NCI-H1436 treated with DMSO at 0.1 percent for 48 hours (cell line): ENCODE measurements at regions not wholly inside any gene's neighbourhood (a gene's known extent, or its start where the extent isn't known, plus 50 kb on each side); places are given as distances from the start of the nearest gene placed in this dataset.

Experiments
- DNase-seq: peaks from one replicate; lab custom pipeline; 2025; lab: John Stamatoyannopoulos, UW

DNA sequence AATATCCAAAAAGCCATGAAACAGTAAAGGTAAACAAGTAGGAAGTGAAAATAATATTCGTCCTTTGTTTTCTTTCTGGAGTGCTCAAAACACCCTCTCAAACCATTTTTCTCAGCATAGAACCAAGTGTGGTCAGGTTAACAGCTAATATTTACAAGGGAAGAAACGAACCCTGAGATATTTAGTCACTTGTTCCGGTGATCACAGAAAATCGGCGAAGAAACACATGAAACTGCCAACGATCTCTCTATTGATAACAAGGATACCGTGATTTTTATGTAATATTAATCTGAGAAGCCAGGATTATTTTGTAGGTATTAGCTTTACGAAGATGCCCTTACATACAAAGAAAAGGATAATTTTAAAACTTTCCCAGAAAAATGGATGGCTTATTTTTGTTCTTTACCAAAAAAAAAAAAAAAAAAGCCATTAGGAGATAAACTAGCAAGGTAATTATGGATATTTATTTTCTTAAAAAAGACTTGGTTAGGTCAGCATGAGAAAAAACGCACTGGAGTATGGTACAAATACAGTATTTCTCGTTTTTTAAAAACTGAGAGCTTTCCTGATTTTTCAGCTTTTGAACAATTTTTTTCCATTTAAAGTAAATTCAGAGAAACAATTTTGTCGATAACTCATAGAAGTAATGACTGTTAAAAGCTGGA lies 107.3 kb upstream of the HNRNPU start:
- DNase-seq = no peak

DNA sequence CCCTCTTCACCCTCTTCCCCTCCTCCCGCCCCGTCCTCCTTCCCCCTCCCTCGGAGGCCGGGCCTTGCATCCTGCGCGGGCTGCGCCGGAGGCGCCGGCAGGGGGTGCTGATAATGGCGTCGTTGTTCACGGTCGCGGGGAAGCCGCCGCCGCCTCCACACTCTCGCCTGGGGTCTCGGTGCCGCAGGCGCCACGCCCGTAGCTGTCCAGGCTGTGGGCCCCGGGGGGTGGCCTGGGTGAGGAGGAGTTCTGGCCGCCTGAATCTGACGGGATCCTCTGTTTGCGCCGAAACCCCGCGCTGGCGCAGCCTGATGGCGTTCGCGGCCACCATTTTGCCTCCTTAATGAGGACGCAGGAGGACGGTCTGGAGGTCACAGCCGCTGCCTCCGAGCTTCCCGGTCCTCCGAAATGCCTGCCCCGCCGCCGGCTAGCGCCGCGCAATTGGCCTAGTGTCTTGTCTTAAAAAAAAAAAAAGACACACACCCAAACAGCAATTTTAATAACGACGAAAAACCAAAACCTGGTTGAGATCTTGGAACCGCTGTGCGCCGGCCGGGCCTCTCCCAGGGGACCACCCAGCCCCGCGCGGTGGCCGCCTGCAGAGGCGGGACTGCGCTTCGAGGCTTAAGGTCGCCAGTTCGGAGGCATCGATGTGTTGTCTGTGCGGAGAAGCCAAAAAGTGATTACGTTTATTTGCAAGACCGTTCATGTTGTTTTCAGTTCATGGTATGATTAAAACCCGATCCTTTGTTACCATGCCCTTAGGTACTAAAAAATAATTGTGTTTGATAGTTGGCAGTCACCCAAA lies 106.6 kb upstream of the HNRNPU start:
- peak; percentile 85 for DNase-seq

DNA sequence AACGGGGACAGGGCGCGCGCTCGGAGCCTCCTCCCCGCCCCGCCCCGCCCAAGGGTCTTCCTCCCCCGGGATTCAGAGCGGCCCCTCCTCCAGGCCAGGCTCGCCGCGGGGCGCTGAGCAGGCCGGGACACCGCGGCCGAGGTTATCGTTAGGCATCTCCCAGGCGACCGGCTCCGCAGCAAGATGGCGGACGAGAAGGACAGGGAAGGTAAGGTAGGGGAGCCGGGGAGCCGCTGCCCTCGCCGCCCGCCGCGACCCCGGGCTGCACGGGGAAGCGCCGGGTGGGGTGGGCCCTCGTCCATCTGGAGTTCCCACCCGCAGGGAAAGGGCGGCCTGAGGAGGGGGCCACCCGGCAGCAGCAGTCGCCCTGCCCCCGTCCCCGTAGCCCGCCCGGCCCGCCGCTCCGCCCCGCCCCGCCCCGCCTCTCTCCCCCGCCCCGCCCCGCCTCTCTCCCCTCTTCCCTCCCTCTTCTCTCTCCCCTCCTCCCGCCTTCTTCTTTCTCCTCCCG lies 105.9 kb upstream of the HNRNPU start:
- peak; percentile 66 for DNase-seq

DNA sequence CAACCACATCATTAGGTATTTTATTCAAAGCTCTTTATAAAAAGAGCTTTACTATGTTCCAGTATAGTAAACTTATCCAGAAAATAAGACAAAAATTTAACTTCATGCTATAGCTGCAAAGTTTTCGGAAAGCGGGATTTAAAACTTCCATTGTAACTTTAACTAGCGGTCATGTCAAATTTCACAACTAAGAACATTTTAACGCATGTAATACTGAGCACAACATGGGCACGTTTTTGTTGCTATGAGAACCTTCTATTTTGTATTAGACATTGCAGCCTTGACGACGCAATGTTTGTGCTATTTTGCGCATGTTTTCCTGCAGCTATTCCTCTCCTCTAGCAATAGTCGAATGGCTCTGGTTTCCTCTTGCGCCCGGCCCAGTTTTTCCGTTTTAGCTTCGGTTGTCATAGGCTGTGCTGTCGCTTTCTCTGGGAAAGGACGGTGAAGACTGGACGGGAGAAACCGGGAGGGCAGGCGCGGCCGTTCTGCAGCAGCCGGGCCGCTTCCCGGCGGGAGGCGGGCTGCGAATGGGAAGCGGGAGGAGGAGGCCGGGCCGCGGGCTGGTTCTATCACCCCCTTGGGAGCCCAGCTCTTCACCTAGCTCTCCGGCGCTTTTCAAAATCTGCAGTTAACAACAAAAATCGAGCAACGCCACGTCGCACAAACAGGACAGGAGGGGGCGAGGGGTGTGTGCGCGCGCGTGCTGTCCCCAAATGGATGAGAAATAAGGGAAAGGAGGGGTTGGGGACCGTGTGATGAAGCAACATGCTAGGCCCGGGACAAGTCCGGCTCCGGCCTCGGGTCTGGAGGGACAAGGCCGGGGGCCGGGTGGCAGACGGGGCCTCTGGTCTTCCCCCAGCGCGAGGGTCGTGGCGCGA lies 105.3 kb upstream of the HNRNPU start:
- peak; percentile 50 for DNase-seq

DNA sequence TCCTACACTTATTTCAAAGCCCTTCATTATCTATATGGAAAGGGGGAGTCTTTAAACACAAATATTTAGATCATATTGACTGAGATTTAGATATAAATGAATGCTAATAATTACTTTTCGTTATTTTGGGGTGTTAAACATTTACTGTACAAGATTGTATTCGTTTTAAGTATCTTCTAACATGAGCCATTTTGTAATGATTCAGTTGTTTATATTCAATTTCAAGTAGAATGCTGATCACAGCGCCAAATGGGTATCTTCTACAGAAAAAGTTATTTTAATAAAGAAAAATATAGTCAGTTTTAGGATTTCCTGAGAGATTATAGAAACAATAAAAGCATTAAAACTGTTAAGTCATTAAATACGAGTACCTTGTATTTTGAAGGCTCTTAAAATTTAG lies 104.5 kb upstream of the HNRNPU start:
- DNase-seq = no peak

DNA sequence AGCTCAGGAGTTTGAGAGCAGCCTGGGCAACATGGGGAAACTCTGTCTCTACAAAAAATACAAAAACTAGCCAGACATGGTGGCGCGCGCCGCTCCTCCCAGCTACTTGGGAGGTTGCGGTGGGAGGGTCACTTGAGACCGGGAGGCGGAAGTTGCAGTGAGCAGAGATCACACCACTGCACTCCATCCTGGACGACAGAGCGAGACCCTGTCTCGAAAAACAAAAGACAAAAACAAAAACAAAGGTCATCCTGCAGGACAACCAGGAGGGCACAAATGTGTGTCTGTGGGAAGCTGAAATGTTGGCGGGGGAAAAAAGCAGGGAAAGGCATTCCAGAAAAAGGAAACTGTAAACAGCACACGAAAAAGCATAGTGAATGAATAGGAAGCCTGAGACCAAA lies 104.1 kb upstream of the HNRNPU start:
- no peak for DNase-seq

DNA sequence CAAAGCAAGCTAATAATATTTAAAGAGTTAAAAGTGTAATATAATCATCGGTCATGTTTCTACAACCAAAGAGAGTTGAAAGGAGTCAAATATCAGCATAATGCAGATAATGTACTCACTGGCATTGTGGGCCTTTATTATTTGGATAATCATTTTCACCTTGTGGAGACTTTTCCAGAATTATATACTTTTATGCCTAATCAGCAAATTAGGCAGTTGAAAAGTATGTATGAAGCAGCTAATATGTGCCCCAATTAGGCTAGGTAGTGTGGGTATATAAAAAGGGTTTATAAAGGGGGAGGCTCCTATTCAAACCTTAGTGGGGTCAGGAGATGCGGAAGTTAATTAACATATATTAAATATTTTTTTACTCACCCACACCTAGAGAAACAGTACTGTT lies 102.8 kb upstream of the HNRNPU start:
- no peak for DNase-seq

DNA sequence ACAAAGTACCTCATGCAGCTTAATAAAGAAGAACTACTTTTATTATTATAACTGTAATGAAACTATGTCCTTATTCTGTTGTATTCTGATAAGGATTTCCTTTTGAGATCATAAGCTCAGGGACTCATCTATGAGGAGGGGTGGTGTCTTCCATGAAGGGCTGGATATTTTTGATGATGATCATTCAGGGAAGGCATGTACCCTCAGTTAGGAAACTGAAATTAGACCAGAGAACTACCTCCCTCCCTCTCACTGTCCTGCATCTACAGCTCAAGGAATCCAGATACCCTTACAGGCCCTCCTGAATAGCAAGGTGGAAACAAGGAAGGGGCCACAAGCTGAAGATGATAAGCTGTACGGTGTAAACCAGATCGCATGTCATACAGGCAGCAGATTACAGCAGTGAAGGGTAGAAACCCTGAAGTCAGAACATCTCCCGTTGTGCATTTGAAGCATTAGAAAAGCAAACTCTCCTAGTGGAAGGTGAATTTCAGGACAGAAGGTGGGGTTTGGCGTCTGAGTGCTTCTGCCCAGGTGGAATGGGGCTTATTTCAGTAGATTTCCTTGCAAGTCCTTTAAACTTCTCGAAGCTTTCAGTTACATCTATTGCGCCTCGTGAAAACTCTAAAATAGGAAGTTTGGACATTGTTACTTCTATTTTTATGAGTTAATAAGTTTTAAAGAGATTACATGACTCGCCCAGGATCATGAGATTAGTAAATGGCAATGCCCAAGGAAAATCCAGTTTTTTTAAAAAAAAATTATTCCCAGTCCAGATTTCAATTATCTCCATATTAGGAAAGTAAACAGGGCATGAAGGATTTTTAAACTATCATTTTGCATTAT lies 101.1 kb upstream of the HNRNPU start:
- no peak for DNase-seq

DNA sequence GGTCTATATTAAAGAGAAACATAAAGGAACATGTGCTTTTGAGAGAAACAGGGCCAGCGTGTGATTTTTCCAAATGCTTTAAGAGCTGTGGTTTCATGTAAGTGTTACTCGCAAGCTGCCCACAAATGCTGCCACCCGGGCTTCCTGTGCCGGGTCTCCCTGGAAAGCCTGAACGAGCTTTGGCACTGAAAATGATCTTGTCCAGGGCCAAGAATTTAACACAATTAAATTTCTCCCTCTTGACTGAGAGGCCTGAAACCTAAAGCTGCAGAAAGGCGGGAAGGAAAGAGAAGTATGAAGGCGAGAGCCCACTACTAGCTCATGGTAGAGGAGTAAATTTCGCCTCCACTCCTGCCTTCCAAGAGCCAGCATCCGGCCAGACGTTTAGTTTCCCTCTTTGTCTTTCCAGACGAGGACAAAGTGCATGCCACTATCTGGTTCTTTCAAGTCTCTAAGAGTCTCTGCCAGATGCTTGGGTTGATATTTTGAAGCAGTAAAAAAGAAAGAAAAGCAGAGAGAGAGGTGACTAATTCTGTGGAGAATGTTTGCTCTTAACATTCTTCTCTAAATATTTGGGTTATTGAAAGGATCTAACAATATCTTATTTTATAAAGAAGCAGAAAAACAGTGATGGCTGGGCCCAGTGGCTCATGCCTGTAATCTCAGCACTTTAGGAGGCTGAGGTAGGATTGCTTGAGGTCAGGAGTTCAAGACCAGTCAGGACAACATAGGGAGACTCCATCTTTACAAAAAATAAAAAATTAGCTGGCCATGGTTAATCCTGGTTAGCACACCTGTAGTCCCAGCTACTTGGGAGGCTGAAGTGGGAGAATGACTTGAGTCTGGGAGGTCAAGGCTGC lies 100.0 kb upstream of the HNRNPU start:
- no peak for DNase-seq

DNA sequence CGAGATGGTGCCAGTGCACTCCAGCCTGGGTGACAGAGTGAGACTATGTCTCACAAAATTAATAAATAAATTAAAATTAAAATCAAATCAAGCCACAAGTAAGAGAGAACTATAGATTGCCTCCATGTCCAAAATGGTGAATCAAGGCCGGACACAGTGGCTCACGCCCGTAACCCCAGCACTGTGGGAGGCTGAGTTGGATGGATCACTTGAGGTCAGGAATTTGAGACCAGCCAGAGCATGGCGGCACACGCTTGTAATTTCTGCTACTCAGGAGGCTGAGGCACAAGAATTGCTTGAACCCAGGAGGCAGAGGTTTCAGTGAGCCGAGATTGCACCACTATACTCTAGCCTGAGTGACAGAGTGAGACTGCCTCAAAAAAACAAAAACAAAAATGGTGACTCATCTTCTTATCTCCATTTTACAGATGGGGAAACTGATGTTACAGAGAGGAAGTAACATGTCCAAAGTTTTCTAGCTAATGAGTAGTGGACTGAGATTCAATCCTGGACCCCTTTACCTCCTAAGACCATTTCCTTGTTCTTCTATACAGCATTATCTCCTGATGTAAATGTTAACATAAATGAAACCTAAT lies 99.0 kb upstream of the HNRNPU start:
- DNase-seq = no peak

DNA sequence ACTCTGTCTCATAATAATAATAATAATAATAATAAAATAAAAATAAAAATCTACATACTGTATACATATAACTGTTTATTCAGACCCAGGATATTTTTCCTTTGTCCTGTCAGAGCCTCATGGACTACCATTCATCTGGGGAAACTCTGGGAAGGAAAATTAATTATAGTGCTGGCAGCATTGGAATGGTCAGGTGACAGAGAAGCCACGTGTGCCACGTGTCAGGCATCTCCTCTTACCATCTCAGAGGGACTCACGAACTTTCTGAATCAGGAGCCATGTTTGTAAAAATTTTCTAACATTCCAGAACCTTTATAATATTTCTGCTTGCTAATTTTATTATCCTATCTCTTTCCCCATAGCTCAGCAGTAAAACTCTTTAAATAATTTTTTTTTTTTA lies 97.8 kb upstream of the HNRNPU start:
- DNase-seq = no peak

DNA sequence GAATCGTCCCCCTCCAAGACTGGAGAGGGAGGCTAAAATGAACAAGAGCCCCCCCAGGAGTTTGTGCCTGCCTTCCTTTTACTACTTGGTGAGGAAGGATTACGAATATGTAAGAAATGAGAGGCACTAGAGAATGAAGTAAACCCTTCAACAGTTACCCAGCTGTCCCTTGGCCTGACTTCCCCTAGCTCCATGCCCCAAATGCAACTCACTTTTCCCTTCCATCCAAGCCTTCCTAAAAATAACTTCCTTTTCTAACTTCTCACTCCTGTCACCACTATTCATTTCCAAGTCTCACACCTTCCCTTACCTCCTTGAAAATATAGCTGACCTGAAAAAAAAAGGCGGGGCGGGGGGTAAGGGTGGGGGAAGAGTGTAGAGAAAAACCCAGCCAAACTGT lies 96.6 kb upstream of the HNRNPU start:
- no peak for DNase-seq

DNA sequence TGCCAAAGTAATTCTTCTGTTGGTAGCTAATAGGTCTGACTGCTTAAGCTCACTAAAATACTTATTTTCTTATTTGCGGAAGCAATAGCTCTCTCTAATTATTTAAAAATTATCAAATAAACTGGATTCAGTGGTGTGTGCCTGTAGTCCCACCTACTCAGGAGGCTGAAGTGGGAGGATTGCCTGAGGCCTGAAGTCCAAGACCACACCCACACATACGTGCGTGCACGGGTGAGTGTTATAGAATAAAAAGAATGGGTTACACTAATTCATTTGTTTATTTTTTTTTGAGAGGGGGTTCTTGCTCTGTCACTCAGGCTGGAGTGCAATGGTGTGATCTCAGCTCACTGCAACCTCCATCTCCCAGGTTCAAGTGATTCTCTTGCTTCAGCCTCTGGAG lies 94.2 kb upstream of the HNRNPU start:
- no peak for DNase-seq

DNA sequence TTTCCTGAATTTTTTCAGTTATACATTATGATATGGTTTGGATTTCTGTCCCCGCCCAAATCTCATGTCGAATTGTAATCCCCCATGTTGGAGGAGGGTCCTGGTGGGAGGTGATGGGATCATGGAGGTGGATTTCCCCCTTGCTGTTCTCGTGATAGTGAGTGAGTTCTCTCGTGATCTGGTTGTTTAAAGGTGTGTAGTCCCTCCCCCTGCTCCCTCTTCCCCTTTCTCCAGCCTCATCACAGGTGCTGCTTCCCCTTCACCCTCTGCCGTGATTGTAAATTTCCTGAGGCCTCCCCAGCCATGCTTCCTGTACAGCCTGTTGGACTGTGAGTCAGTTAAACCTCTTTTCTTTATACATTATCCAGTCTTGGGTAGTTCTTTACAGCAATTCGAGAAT lies 93.2 kb upstream of the HNRNPU start:
- DNase-seq = no peak

DNA sequence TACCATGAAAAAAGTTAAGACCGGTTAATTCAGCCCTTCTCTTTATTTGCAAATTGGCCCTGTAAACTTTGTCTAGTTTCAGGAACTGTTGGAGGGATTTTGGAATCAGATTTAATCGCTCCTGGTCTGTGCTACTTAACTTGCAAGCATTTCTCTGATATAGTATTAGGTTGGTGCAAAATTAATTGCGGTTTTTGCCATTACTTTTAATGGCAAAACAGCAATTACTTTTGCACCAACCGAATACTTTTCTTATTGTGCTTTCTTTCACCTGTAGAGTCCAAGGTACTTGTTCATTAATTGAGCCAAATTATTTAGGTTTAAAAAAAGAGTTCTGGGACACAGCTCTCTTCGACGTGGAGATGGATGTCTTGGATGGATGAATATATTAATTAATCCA lies 92.8 kb upstream of the HNRNPU start:
- no peak for DNase-seq

DNA sequence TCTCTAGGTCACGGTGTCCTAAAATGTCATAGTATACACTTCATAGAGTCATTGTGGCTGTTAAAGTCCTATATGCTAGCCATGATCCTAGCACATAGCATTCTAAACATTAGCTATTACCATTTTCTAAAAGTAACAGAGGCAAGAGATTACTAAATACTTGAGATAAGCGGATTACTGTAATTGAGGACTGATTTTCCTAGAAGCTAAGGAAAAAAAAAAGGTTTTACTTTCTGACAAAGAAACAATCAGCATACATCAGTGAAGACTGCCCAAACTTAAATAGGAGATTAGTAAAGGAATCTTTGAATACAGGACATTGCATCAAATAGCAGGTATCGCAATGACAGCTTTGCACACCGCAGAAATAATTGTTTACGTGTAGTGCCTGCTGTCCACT lies 91.3 kb upstream of the HNRNPU start:
- DNase-seq = no peak

DNA sequence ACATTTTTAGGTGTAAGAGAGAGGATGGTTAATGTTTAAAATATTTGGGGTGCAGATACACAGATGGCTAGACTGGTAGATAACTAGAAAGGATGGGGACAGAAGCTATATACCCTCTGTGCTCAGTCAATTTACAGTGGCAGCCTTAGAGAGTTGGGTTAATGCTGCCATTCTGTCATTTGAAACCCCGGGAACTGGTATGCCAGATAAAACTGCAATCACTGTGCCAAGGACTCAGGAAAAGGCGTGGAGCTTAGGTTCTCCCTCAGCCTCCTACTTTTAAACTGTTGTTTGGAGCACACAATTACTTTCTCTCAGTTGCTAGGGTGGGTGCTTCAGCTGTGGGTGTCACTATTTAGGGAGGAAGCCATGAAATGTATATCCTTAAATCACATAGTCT lies 90.0 kb upstream of the HNRNPU start:
- no peak for DNase-seq

DNA sequence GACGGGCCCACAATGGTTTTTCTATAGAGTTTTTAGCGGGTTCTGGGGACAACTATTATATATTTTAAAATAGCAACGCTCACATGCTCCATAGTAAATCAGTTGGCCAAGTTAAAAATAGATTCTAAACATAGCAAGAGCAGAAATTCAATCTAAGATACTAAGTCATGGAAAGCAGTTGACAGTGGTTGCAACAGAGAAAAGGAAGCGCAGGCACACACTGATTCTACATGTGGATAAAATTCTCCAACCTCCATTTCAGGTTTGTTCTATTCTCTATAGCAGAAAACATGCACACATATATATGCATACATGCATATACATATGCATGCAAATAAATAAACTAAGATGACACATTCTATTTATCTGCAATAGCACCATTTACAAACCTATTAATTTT lies 89.6 kb upstream of the HNRNPU start:
- no peak for DNase-seq

DNA sequence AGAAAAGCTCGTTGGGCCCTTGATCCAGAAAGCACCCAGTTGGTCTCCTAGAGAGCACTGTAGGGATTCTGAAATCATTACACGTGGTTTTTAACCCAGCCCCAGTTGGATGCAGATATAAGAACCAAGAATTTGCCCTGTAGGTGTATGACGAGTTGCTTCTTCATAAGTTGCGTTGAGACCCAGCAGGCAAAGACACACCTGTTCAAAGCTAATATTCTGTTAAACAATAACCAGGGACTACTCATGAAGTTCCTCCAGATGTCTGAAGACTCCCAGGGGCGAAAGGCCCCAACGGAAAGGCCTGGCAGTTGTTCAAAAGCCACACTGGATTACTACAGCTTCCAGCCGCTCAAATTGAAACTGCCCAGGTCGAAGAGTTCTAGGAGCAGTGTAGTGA lies 88.6 kb upstream of the HNRNPU start:
- no peak for DNase-seq

DNA sequence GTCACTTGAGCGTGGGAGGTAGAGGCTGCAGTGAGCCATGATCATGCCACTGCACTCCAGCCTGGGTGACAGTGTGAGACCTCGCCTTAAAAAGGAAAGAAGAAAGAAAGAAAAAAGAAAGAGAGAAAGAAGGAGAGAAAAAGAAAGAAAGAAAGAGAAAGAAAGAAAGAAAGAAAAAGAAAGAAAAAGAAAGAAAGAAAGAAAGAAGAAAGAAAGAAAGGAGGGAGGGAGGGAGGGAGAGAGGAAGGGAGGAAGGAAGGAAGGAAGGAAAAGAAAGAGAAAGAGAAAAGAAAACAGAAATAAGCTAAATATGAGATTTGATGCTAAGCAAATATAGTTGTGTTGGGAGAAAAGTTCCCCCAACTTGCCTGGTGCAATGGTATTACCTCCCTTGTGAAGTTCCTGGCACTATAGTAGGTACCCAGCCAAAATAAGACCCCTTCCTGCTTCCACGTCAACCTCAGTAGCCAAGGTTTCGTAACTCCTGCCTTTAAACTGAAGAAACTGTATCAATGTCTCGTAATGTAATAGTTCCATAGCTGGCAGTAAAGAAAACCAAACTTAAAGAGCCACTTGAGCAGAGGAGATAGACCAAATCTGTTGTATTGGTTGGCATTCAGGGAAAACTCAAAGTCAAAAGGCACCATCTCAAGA lies 88.1 kb upstream of the HNRNPU start:
- DNase-seq = no peak
